K562 (cell line): ENCODE measurements at regions not wholly inside any gene's neighbourhood (a gene's known extent, or its start where the extent isn't known, plus 50 kb on each side); places are given as distances from the start of the nearest gene placed in this dataset.

Experiments
- ATAC-seq: fragments of 200-7000 bp; cut with Tn5 transposase; 3 replicates; pipeline ENCODE4 v1.9.1; 2020; ENCODE audit warnings: moderate library complexity
- BruUV-seq: library from RNA; stranded (reverse); fragments of 400-500 nt; replicated peaks from 2 replicates; lab custom pipeline; 2021; lab: Mats Ljungman, UMichigan
- CTCF ChIA-PET: fragments of 300-600 bp; formaldehyde crosslinking; extraction: SDS; loops from one replicate; lab custom pipeline; 2021; ENCODE audit warnings: low intra/inter-chr PET ratio; lab: Yijun Ruan, JAX
- POLR2A ChIA-PET: fragments of 300-600, 350-650 bp; sonication (Branson Sonifier 250); formaldehyde crosslinking; extraction: SDS; loops from one replicate; lab custom pipeline; 2021; ENCODE audit warnings: antibody characterized with exemption, inconsistent platforms; lab: Yijun Ruan, JAX
- DNase-seq, 4 experiments: peaks; one replicate each; pipeline versions ENCODE4 v3.0.0 to v3.0.0-alpha.2; 2011 to 2018; ENCODE audit warnings: low spot score in 3 of 4, mixed read lengths in 3 of 4; ENCODE audit errors: extremely low read depth in 1 of 4
- FAIRE-seq: peaks from 2 replicates; lab custom pipeline; 2011; peaks lifted over from hg19 to GRCh38; lab: Jason Lieb, UNC
- H2AFZ ChIP-seq: 2 replicates; pipeline ENCODE4 v1.6.0; 2011; ENCODE audit warnings: low read depth, low read length, control low read depth, inconsistent platforms
- H3K27ac ChIP-seq: fragments of 200-600 bp; 3 replicates; pipeline ENCODE4 v1.8.0; 2011; ENCODE audit warnings: low read depth, mild to moderate bottlenecking, control low read depth, inconsistent platforms, low read length, moderate library complexity, mixed read lengths; ENCODE audit errors: extremely low read depth
- H3K27me3 ChIP-seq, 2 experiments: fragments of 300-600 bp in 1 of 2; 2 replicates in 1 of 2; 3 replicates in 1 of 2; pipeline versions ENCODE4 v1.6.0 to v1.8.0; 2011; ENCODE audit warnings: inconsistent platforms in 2 of 2, low read length in 2 of 2, mild to moderate bottlenecking in 1 of 2, mixed read lengths in 1 of 2, moderate library complexity in 1 of 2; ENCODE audit not compliant: control insufficient read depth in 2 of 2, insufficient read depth in 2 of 2
- H3K36me3 ChIP-seq: fragments of 300-600 bp; 3 replicates; pipeline ENCODE4 v1.8.0; 2011; ENCODE audit warnings: mild to moderate bottlenecking, low read length, inconsistent platforms; ENCODE audit not compliant: control insufficient read depth, insufficient read depth
- H3K4me1 ChIP-seq, 2 experiments: fragments of 200-600 bp in 1 of 2; replicated peaks in 1 of 2; 2 replicates in 1 of 2; 3 replicates in 1 of 2; pipeline versions ENCODE4 v1.5.1 to v1.8.0; 2011; ENCODE audit warnings: inconsistent platforms in 2 of 2, low read length in 2 of 2, mild to moderate bottlenecking in 1 of 2, mixed read lengths in 1 of 2, moderate library complexity in 1 of 2; ENCODE audit not compliant: control insufficient read depth in 2 of 2, insufficient read depth in 2 of 2
- H3K4me2 ChIP-seq: 2 replicates; pipeline ENCODE4 v1.6.1; 2011; ENCODE audit warnings: low read length, control low read depth, inconsistent platforms, mixed read lengths; ENCODE audit not compliant: insufficient read depth
- H3K4me3 ChIP-seq: fragments of 200-600 bp; sonication (generic), shearing (Covaris generic); 2 replicates; pipeline ENCODE4 v1.5.1; 2016; ENCODE audit warnings: control low read depth, inconsistent platforms
- H3K79me2 ChIP-seq: fragments of 200-600 bp; 3 replicates; pipeline ENCODE4 v1.8.0; 2011; ENCODE audit warnings: low read length, inconsistent platforms; ENCODE audit not compliant: control insufficient read depth, insufficient read depth
- H3K9ac ChIP-seq, 2 experiments: 2 replicates each; pipeline versions ENCODE4 v1.6.0 to v1.6.1; 2011; ENCODE audit warnings: low read depth in 2 of 2, low read length in 2 of 2, control low read depth in 1 of 2, inconsistent platforms in 1 of 2, mild to moderate bottlenecking in 1 of 2, mixed read lengths in 1 of 2; ENCODE audit not compliant: insufficient read depth in 1 of 2
- H3K9me1 ChIP-seq: one replicate; pipeline ENCODE4 v1.6.0; 2011; ENCODE audit warnings: inconsistent platforms, mild to moderate bottlenecking, low read length, moderate library complexity; ENCODE audit not compliant: control insufficient read depth, insufficient read depth
- H3K9me3 ChIP-seq: replicated peaks from 2 replicates; pipeline ENCODE4 v1.5.1; 2011; ENCODE audit warnings: low read depth, low read length, inconsistent platforms; ENCODE audit not compliant: control insufficient read depth, insufficient read depth
- H4K20me1 ChIP-seq: replicated peaks from 2 replicates; pipeline ENCODE4 v1.6.1; 2011; ENCODE audit warnings: low read length, inconsistent platforms, mixed read lengths; ENCODE audit not compliant: control insufficient read depth, insufficient read depth
- MTA1 ChIP-seq: fragments of 450-650 bp; IDR thresholded peaks from 2 replicates; pipeline ENCODE4 v1.6.1; 2017; ENCODE audit warnings: borderline replicate concordance
- PRMT5 ChIP-seq: sonication (generic); formaldehyde crosslinking; IDR thresholded peaks from 2 replicates; pipeline ENCODE4 v1.5.0; 2020; ENCODE audit warnings: missing genetic modification reagents
- SOX6 ChIP-seq: fragments of 450-650 bp; IDR thresholded peaks from 2 replicates; pipeline ENCODE4 v1.6.1; 2014; ENCODE audit warnings: mild to moderate bottlenecking
- TFE3 ChIP-seq: fragments of 450-650 bp; formaldehyde crosslinking; IDR thresholded peaks from 2 replicates; pipeline ENCODE4 v1.4.0; 2020; ENCODE audit warnings: mild to moderate bottlenecking, mixed read lengths
- ZFPM2 ChIP-seq: fragments of 250-450 bp; sonication (Bioruptor Pico); IDR thresholded peaks from 2 replicates; pipeline ENCODE4 v1.5.1; 2022; ENCODE audit warnings: mild to moderate bottlenecking
- WGBS: fragments of 100-300 bp; shearing (Covaris generic); methylation state at CpG from one replicate; pipeline ENCODE4 v1.1.6; 2016; ENCODE audit warnings: low coverage, mixed read lengths; ENCODE audit not compliant: insufficient coverage; ENCODE audit errors: missing lambda C conversion rate; 5-methylcytosine and 5-hydroxymethylcytosine counted together
- in situ Hi-C: fragments of 300-500 bp; cut with MboI; formaldehyde crosslinking; loops from 4 replicates; pipeline ENCODE4 v1.15.0; 2018; ENCODE audit warnings: inconsistent platforms, mixed read lengths
- intact Hi-C: fragments of 100-400 bp; cut with micrococcal nuclease; formaldehyde crosslinking; loops from 2 replicates; pipeline ENCODE4 v1.14.2; 2022

- TF ChIP-seq ZFPM2 (CRISPR knock-in tag): no peak
- no peak for TF ChIP-seq SOX6
- TF ChIP-seq PRMT5 (CRISPR knock-in tag): no peak
These were observed 604.1 kb upstream of the POU3F2 start (continued) for GRCh38 chr6:98230250-98230649.

GRCh38 chr6:98239057-98239456, 595.3 kb upstream of the POU3F2 start:
- Histone ChIP-seq H3K4me1 (no peaks in the 10 kb centered on the region), H3K27me3 (no peaks in the 10 kb centered on the region), H2AFZ (no peak overlapping the region), H3K27ac (no peak overlapping the region), H3K4me3 (no peak overlapping the region), H3K9me3 (no peaks in the 10 kb centered on the region; the same call in 1 of the 2 replicates), H4K20me1 (no peaks in the 10 kb centered on the region), H3K4me2 (no peak overlapping the region), H3K79me2 (no peaks in the 10 kb centered on the region), H3K9me1 (no peaks in the 10 kb centered on the region), H3K9ac (no peak overlapping the region), H3K36me3 (no peaks in the 10 kb centered on the region)
- ATAC-seq (no peak), DNase-seq (no peak), FAIRE-seq (no peak)
- 0% methylated on average over 3 of the region's 3 CpGs for WGBS
- TF ChIP-seq TFE3 (CRISPR knock-in tag) (peak; percentile 66), MTA1 (no peak)
- intact Hi-C loops: no loop called here
- BruUV-seq: no TSS peak
- in situ Hi-C loops: no loop called here
- ChIA-PET CTCF (no interaction called here), POLR2A (no interaction called here)
